Epithelial cell of prostate (primary cell): ENCODE measurements at regions not wholly inside any gene's neighbourhood (a gene's known extent, or its start where the extent isn't known, plus 50 kb on each side); places are given as distances from the start of the nearest gene placed in this dataset.
"Not testable (repeated sequence)": the region's sequence is repeated elsewhere in the genome, so short reads cannot be mapped to it uniquely, and the experiment has no call there.

Source experiments
- DNase-seq: peaks from one replicate; pipeline ENCODE4 v3.0.0-alpha.2; 2011; ENCODE audit warnings: low read depth, low spot score
- H3K27ac ChIP-seq: fragments of 450-650 bp; 2 replicates; pipeline ENCODE4 v1.5.1; 2017; ENCODE audit warnings: mild to moderate bottlenecking

DNA sequence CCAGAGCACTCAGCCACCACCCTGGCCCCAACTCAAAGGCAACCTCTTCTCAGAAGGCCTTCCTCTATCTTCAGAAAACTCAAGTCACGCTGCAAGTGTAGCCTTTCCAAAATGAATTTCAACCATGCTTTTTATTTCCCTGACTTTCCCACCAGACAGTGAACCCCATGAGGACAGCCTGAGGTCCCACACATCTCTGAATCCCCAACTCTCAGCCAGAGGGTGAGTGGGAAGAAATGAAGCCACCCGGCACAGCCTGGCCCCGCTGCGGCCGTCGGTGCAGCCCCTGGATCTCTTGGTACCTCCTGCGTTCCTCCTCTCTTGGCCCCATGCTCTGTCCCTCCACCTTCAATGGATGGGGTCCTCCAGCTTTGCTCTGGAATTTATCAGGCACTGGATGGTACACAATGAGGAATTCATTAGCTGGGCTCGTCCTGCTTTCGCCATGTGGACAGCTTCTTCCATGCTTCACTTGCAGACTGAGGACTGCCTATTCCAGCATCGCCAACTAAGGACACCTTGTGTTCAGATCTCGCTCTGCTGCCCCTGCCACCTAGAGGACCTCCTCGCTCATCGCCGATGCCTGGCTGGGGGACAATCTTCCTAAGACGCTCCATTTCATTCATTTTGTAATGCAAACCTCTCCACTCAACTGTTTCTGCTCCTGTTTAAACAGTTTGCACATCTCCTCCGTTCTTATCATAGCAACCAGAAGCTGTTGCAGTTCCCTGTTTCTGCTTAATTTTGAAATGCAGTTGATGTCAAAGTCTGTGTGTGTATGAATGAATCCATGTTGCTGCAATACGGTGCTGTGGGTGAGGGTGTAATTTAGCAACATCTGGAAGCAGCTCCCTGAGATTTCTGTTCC, 672.1 kb downstream of the TBC1D22A start:
- DNase-seq: no peak
- H3K27ac ChIP-seq: no peak overlapping the region

DNA sequence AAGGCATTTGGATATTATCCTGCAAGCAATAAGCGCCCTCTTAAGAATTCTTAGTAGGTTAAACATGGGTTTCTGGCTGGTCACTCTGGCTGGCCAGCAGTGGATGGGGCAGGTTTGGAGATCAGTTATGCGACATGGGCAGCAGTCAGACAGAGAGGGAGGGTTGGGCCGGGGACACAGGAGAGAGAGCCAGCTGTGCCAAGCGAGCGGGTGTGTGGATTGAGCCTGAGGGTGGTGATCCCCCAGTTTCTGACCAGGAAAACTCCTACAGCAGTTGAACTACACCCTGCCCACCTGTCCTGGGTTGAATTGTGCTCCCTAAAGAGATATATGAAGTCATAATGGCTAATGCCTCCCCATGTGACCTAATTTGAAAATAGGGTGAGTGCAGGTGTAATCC, 671.2 kb downstream of the TBC1D22A start:
- no peak for DNase-seq
- no peak overlapping the region for H3K27ac ChIP-seq

DNA sequence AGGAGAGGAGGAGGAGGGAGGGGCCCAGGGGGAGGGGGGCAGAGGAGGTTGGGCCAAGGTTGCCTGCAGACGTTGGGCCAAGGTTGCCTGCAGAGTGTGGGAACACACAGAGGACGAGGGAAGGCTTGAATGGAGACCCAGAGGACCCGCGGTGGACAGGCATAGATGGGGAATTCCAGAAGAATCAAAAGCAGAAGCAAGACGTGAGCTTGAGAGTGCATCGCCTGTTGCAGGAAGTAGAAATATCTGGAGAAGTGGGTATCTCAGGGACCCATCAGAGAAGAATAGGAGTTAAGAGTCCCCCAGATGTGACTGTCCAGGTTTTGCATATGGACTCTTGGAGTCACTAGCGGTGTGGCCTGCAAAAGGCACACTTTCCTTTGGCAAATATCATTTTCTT, 670.2 kb downstream of the TBC1D22A start:
- no peak for DNase-seq
- no peak overlapping the region for H3K27ac ChIP-seq

DNA sequence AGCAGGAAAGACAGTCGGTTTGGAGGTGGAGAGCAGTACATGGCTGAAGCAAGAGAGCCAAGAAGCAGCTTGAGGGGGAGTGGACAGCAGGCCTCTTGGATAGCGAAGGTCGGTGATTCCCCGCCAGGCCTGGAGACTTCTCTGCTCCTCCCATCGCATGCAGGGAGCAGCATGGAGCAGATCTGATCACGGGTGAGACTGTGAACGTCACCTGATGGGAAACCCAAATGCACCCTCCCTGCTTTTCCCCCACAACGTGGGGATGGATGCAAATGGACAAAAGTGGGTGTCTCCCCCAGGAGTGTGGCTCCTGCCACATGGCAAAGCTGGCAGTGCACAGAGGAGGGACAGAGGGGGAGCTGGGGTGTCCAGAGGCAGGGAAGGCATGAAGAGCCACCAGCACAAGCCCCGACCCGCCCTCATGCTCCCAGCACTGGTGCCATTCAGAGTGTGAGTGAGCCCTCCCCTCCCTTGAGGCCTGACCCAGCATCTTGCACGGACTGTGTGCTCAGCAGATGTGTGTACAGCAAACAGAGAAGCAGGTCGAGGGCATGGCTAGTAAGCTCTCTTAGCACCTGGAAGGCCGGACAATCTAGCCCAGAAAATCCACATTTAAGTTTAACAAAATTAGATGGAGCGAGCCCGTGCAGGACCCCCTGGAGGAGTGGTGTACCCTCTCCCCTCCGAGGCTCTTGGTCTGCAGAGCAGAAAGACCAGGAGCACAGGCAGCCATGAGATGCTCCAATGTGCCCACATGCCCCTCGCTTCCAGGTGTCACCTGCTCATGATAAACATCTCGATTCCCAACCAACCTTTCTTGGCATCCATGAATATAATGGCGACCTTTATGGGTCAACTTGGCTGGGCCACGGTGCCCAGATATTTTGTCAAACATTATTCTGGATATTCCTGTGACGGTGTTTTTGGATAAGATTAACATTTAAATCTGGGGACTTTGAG, 661.7 kb downstream of the TBC1D22A start:
- no peak for DNase-seq

DNA sequence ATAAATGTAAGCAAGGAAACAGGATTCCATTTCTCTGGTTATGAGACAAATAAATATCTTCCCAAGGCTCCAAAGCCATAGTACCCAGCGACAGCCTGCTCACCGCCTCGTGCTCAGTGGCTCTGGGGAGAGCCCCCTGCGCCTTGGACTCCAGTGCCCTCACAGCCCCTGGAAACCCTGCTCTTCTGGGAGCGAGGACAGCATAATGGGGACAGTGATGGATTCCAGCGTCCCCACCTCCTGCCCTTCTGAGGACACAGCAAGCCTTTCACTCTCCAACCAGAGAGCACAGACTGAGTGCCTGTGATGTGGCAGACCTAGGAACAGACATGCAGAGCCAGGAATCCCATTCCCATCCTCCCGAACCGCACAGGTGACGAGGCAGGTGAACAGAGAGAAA, 660.8 kb downstream of the TBC1D22A start:
- DNase-seq: no peak
- no peak overlapping the region for H3K27ac ChIP-seq

More for the DNA sequence above, 661.7 kb downstream of the TBC1D22A start:
- H3K27ac ChIP-seq: no peak overlapping the region

DNA sequence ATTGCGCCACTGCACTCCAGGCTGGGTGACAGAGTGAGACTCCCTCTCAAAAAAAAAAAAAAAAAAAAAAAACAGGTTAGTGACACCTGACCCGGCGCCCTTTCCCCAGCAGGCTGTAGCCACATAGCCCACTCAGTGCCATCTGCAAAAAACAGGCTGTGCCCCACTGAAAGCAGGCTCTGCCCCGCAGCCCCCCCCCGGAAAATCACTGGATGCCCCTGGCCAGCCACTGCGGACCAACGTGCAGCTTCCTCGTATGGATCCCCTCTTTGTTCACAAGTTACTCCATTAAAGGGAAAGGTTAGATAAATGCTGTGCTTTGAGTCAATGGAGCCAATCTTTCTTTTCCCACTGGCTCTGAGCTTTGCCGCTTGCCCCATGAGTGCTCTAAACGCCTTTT, 660.3 kb downstream of the TBC1D22A start:
- no peak overlapping the region for H3K27ac ChIP-seq
- no peak for DNase-seq

DNA sequence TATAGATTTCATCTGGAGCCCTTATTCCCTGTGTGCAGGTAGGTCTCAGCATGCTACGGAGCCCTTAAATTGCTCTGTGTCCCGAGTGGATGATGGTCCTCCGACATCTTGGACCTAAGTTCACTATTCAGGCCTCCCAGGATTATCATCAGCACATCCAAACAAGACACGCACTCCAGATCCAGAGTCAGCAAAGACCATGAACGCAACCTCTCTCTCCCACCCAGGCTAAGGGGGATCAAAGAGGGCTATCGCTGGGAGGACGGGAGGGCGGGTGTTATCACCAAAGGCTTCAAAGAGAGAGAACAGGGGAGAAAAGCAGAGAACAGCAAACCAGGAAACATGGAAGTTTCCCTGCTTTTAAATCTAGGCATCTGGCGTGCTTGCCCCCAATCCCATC, 659.4 kb downstream of the TBC1D22A start:
- no peak for DNase-seq
- no peak overlapping the region for H3K27ac ChIP-seq

DNA sequence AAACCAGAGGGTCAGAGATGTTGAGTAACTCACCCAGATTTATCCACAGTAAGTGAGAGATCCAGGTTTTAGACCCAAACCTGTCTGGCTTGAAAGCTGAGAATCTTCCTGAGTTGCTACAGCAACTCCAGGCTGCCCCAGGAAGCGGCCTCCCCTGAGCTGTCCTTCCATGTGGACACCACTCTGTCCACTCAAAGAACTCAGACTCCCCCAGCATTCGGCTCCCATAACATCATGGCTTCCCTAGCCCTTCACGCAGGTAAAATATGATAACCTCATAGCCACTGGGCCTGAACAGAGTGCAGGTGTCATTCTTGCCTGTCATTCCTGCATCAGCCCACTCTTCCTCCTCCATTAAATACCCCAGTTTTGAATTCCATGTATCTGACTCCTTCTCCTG, 657.8 kb downstream of the TBC1D22A start:
- DNase-seq: no peak
- no peak overlapping the region for H3K27ac ChIP-seq

DNA sequence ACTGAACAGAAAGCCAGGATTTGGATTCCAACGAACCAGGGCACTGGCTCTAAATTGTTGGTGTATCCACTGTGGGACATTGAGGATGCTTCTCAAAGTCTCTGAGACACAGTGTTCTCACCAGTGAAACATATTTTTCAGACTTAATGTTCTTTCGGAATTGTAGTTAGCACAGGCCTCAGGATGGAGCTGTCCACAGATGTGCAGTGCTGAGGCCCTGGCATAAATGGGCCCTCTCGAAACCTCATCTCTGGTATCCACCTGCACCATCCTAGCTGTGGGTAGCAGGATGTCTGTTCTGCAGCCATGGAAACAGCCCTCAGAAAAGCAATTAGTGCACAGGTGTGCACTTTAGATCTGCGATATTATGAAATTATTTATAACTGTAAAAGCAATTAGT, 656.8 kb downstream of the TBC1D22A start:
- no peak for DNase-seq
- H3K27ac ChIP-seq: no peak overlapping the region

DNA sequence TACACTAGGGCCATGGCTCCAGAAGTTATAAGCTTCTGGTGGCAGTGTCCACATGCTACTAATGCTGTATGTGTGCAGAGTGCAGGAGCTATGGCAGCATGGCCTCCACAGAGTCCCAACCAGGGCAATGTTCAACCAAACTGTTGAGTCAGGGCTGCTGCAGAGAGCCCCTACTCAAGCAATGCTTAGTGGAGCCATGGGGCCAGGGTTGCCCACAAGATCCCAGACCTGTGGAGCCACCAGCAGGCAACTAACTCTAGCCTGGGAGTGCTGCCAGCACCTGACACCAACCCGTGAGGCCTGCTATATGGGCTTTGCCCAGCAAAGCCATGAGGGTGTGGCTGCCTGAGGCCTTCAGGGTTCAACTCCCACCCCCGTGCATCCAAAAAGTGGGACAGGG, 655.2 kb downstream of the TBC1D22A start:
- no peak for DNase-seq
- no peak overlapping the region for H3K27ac ChIP-seq

DNA sequence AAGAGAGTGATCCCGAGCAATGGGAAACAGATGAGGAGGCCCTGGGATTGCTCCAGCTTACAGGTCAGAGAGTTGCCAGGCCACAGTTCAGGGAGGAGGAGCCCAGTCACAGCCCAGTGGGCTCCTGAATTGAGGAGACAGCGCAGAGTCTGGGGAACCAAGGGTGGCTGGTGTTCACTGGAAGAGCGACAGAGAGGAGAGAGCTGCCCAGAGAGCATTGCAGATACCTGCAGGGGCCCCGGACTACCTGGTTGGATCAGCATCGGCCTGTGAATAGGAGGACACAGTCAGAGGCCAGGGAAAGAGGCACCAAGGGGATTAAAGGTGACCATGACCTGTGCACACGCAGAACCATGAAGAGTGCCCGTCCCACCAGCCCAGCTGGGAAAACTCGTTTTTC, 648.6 kb downstream of the TBC1D22A start:
- DNase-seq: no peak
- H3K27ac ChIP-seq: no peak overlapping the region

DNA sequence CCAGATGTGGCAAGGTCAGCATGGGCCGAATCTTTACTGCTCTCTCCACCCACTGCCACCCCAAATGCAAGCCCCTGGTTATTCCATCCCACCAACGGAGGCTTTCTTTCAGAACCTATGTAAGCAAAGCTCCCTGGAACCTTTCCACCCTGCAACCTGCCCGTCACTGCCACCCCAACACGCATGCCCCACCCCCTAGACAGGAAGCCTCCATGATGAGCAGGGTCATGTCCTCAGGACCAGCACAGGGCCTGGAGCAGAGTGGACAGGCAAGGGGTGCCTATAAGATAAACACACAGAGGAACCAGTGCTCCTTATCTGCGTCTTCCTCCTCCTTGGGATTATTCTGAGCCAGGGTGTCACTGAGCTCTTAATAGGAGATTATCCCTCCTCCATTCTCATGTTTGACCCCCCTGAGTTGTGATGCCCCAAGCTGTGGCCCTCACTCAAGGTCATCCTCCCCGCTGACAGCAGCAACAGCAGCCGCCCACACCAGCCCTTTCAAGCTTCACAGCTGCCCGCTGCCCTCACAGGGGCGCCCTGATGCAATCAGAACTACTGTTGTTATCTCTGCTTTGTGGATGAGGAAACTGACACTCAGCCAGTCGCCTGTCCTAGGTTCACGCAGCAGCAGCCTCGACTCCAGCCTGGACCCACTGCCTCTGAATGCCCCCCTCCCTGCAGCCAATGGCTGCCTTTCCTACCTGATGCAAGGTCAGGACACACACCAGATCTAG, 647.3 kb downstream of the TBC1D22A start:
- no peak overlapping the region for H3K27ac ChIP-seq
- no peak for DNase-seq

DNA sequence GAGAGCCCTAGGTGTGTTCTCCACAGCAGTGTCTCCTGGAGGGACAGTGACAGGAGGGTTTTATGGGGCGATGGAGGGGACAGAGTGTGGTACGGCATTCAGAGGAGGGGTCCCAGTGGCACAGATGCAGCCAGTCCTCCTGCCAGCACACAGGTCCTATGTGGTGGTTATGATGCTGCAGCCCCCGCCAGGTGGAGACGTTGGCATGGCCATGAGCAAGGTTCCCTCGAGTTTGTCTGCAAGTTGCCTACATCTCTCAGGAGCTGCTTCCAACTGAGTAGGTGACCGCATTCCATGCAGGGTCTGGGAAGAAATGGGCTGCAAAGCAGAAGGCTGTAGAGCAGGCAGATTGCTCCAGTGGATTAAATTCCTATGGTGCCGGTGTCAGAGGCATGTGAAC, 646.0 kb downstream of the TBC1D22A start:
- no peak for DNase-seq
- H3K27ac ChIP-seq: no peak overlapping the region

DNA sequence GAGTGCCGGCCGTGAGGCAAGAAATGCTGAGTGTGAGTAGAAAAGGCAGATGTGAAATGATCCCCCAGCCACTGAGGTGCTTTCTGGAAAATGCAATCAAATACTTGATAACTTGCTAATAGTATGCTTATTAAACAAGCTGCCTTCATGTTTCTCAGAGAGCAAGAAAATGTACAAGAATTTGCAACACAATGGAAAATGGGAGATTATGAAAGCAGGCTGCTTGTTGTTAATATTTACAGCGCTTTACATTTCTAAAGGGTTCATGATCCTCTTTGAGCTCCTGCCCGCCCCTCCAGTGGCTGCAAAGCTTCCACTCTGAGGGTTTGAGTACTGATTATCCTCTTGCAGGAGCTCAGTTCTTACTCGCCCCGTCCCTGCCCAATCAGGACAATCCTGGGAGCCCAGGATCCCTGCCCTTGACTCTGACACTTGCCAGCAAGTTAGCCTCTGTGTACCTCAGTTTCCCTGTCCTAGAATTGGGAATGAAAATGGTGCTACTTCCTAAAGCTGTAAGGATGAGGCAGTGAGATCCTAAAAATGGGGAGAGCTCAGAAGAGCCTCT, 645.1 kb downstream of the TBC1D22A start:
- DNase-seq: no peak
- no peak overlapping the region for H3K27ac ChIP-seq

DNA sequence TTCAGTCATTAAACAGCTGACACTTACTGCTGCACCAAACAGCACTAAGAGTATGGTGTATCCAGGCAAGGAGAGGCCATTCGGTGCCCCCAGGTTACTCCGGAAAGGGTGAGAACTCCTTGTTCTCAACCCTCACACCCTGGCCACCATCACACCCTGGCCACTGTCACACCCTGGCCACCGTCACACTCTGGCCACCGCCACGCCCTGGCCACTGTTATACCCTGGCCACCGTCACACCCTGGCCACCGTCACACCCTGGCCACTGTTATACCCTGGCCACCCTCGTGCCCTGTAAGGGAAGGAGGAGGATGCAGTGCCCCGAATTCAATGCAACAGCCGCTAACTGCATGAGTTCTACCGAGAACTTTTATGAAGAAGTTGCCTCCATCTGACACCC, 644.4 kb downstream of the TBC1D22A start:
- no peak overlapping the region for H3K27ac ChIP-seq
- no peak for DNase-seq

DNA sequence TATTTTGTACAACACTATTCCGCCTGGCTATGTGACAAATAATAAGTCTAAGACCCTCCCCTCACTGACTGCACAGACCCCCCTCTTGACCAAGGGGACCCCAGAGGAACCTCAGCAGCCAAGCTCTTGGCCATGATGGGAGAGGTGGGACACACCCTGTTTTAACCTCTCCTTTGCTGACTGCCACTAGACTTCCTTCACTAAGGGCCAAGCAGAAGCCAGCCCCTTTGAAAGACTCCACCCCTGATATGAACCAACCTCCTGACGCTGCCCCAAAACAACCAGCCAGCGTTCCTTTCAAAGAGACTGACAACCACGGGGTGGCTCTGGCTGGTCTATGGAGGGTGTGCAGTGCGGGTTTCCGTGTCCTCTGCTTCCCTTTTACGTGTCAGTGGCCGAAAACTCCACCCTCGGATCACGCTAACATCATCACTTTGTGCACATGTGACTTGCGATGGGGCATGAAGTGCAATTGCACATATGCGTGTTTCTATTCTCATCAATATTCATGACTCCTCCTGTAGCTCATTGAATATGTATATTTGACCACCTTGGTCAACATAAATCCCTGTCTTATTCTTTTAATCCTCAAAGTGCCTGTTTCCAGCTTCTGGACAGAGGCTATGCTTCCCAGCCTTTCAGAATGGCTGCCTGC, 643.9 kb downstream of the TBC1D22A start:
- no peak for DNase-seq
- H3K27ac ChIP-seq: no peak overlapping the region

DNA sequence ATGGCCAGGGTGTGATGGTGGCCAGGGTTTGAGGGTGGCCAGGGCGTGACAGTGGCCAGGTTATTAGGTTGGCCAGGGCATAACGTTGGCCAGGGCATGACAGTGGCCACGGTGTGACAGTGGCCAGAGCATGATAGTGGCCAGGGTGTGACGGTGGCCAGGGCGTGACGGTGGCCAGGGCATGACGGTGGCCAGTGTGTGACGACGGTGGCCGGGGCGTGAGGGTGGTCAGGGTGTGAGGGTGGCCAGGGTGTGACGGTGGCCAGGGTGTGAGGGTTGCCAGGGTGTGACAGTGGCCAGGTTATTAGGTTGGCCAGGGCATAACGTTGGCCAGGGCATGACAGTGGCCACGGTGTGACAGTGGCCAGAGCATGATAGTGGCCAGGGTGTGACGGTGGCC, 642.8 kb downstream of the TBC1D22A start:
- not testable (repeated sequence) for DNase-seq, H3K27ac ChIP-seq

DNA sequence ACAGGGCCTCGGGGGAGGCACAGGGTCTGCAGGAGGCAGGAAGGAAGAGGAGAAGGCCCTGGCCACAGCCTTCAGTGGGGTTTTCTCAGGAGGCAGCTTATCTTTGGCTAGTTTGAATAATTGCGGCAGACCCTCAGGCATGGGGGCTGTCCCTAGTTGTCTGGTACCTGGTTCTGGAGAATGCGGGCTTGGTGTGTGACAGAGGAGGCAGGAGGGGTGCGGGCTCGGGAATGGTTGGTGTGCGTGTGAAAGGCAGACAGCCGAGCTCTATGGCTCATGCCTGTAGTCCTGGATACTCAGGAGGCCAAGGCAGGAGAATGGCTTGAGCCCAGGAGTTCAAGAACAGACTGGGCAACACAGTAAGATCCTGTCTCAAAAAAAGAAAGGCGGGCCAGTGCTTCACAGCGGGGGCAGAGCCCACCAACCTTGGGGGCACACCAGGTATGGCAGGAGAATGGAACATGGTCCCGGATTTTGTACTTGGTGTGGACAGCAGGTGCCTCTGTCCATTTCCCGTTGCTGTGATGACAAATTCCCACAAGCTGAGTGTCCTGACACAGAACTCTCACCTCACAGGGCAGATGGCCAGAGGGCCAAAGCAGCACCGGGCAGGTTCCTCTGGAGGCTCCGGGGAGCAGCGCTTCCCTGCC, 640.6 kb downstream of the TBC1D22A start:
- DNase-seq: no peak
- H3K27ac ChIP-seq: no peak overlapping the region
